ENCODE measurements at regions not wholly inside any gene's neighbourhood (a gene's known extent, or its start where the extent isn't known, plus 50 kb on each side); places are given as distances from the start of the nearest gene placed in this dataset.

DNA sequence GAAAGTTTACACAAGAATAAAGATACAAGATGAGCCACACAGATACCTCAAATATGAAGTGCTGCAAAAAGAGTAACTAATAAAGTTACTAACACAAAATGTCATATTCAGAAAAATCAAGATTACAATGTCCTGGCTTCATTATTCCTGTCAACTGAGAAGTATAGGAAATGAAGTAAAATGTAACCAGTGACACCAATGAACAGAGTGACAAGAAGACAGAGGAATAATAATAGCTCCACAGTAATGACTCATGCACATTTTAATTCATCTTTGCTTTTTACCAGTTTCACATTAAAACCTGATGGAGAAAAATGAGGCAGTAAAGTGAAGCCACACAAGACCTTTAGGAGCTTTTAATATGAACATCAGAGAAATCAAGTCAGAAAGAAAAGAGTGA lies 214.1 kb downstream of the ZBBX start:
- no peak for DNase-seq (ENCODE audit: extremely low spot score)
- POLR2A ChIA-PET: no interaction called here
- TF ChIP-seq LEF1 (IDR thresholded peaks at IDR 0.05; ENCODE audit: borderline replicate concordance): no peak
- TF ChIP-seq BHLHE40 (IDR thresholded peaks at IDR 0.05; ENCODE audit: borderline replicate concordance): no peak
- no peak for TF ChIP-seq ELF4 (IDR thresholded peaks at IDR 0.05)
- TF ChIP-seq SUZ12 (IDR thresholded peaks at IDR 0.05): no peak
- TF ChIP-seq PKNOX1 (IDR thresholded peaks at IDR 0.05): no peak
- TF ChIP-seq HDGF (IDR thresholded peaks at IDR 0.05; ENCODE audit: borderline replicate concordance): no peak
- TF ChIP-seq CTBP1 (IDR thresholded peaks at IDR 0.05; ENCODE audit: borderline replicate concordance): no peak
- TF ChIP-seq TARDBP (IDR thresholded peaks at IDR 0.05): no peak
- TF ChIP-seq SP1 (IDR thresholded peaks at IDR 0.05): no peak
- no peak for TF ChIP-seq FOXK2 (IDR thresholded peaks at IDR 0.05)
- no peak for TF ChIP-seq NFRKB (IDR thresholded peaks at IDR 0.05)
- TF ChIP-seq ZNF384 (IDR thresholded peaks at IDR 0.05): no peak
- TF ChIP-seq L3MBTL2 (conservative IDR thresholded peaks at IDR 0.05): no peak
- no peak for TF ChIP-seq ARNT (IDR thresholded peaks at IDR 0.05)
- no peak for TF ChIP-seq FOXM1 (IDR thresholded peaks at IDR 0.05; ENCODE audit: borderline replicate concordance)
- TF ChIP-seq FOXA1 (IDR thresholded peaks at IDR 0.05): no peak
- CTCF ChIA-PET: no interaction called here

GRCh38 chr3:167163580-167163979 lies 216.5 kb downstream of the ZBBX start:
- no peak for DNase-seq (ENCODE audit: extremely low spot score)
- ChIA-PET POLR2A (no interaction called here), CTCF (no interaction called here)
- no peak for TF ChIP-seq ELF4 (IDR thresholded peaks at IDR 0.05)
- TF ChIP-seq SUZ12 (IDR thresholded peaks at IDR 0.05): no peak
- no peak for TF ChIP-seq NFRKB (IDR thresholded peaks at IDR 0.05)

GRCh38 chr3:167162083-167162482 lies 218.0 kb downstream of the ZBBX start:
- ChIA-PET CTCF (no interaction called here), POLR2A (no interaction called here)
- no peak for DNase-seq (ENCODE audit: extremely low spot score)
- no peak for TF ChIP-seq PKNOX1 (IDR thresholded peaks at IDR 0.05)
- no peak for TF ChIP-seq NFRKB (IDR thresholded peaks at IDR 0.05)
- TF ChIP-seq SUZ12 (IDR thresholded peaks at IDR 0.05): no peak
- no peak for TF ChIP-seq FOXA1 (IDR thresholded peaks at IDR 0.05)
- TF ChIP-seq LEF1 (IDR thresholded peaks at IDR 0.05; ENCODE audit: borderline replicate concordance): no peak
- no peak for TF ChIP-seq CTBP1 (IDR thresholded peaks at IDR 0.05; ENCODE audit: borderline replicate concordance)
- no peak for TF ChIP-seq ELF4 (IDR thresholded peaks at IDR 0.05)
- no peak for TF ChIP-seq L3MBTL2 (conservative IDR thresholded peaks at IDR 0.05)
- TF ChIP-seq BHLHE40 (IDR thresholded peaks at IDR 0.05; ENCODE audit: borderline replicate concordance): no peak
- TF ChIP-seq ZNF384 (IDR thresholded peaks at IDR 0.05): no peak
- no peak for TF ChIP-seq SP1 (IDR thresholded peaks at IDR 0.05)

GRCh38 chr3:167160781-167161180 lies 219.3 kb downstream of the ZBBX start:
- ChIA-PET CTCF (no interaction called here), POLR2A (no interaction called here)
- TF ChIP-seq LEF1 (IDR thresholded peaks at IDR 0.05; ENCODE audit: borderline replicate concordance) (no peak), ELF4 (IDR thresholded peaks at IDR 0.05) (no peak), CTBP1 (IDR thresholded peaks at IDR 0.05; ENCODE audit: borderline replicate concordance) (no peak), ZNF384 (IDR thresholded peaks at IDR 0.05) (no peak), SP1 (IDR thresholded peaks at IDR 0.05) (no peak), L3MBTL2 (conservative IDR thresholded peaks at IDR 0.05) (no peak), NFRKB (IDR thresholded peaks at IDR 0.05) (no peak), FOXA1 (IDR thresholded peaks at IDR 0.05) (no peak), FOXM1 (IDR thresholded peaks at IDR 0.05; ENCODE audit: borderline replicate concordance) (no peak), HDGF (IDR thresholded peaks at IDR 0.05; ENCODE audit: borderline replicate concordance) (no peak), TARDBP (IDR thresholded peaks at IDR 0.05) (no peak), BHLHE40 (IDR thresholded peaks at IDR 0.05; ENCODE audit: borderline replicate concordance) (no peak), ARNT (IDR thresholded peaks at IDR 0.05) (no peak), PKNOX1 (IDR thresholded peaks at IDR 0.05) (no peak), SUZ12 (IDR thresholded peaks at IDR 0.05) (no peak), FOXK2 (IDR thresholded peaks at IDR 0.05) (no peak)
- DNase-seq (ENCODE audit: extremely low spot score): no peak

- TF ChIP-seq CTBP1 (IDR thresholded peaks at IDR 0.05; ENCODE audit: borderline replicate concordance) (no peak), FOXK2 (IDR thresholded peaks at IDR 0.05) (no peak), SUZ12 (IDR thresholded peaks at IDR 0.05) (no peak), ARNT (IDR thresholded peaks at IDR 0.05) (no peak), L3MBTL2 (conservative IDR thresholded peaks at IDR 0.05) (no peak), NFRKB (IDR thresholded peaks at IDR 0.05) (no peak), TARDBP (IDR thresholded peaks at IDR 0.05) (no peak), SP1 (IDR thresholded peaks at IDR 0.05) (no peak), LEF1 (IDR thresholded peaks at IDR 0.05; ENCODE audit: borderline replicate concordance) (no peak), FOXM1 (IDR thresholded peaks at IDR 0.05; ENCODE audit: borderline replicate concordance) (no peak), ZNF384 (IDR thresholded peaks at IDR 0.05) (no peak), PKNOX1 (IDR thresholded peaks at IDR 0.05) (no peak; the same call in 1 of the 2 replicates), BHLHE40 (IDR thresholded peaks at IDR 0.05; ENCODE audit: borderline replicate concordance) (no peak), HDGF (IDR thresholded peaks at IDR 0.05; ENCODE audit: borderline replicate concordance) (no peak), ELF4 (IDR thresholded peaks at IDR 0.05) (no peak), FOXA1 (IDR thresholded peaks at IDR 0.05) (no peak)
- POLR2A ChIA-PET: no interaction called here
- CTCF ChIA-PET: no interaction called here
- no peak for DNase-seq (ENCODE audit: extremely low spot score)
These were observed 228.5 kb downstream of the ZBBX start for GRCh38 chr3:167151636-167152035.

DNA sequence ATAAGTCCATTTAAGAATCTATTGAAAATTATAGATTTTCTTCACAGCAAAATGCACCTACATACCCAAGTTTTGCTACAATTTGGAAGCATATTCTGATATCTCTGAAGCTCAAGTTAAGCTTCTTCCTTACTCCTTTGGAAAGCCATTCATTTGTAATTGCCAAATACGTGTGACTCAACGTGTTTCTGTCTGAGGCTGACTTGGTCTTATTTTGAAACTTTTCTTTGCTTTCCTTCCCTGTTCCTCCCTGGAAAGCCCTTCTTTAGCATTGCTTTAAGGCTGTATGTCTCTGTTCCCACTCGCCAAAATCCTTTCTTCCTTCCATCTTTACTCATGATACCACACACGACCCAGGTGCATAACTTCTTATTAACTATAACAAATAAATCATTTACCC lies 232.0 kb downstream of the ZBBX start:
- POLR2A ChIA-PET: no interaction called here
- DNase-seq (ENCODE audit: extremely low spot score): no peak
- CTCF ChIA-PET: no interaction called here
- TF ChIP-seq ARNT (IDR thresholded peaks at IDR 0.05): no peak
- TF ChIP-seq L3MBTL2 (conservative IDR thresholded peaks at IDR 0.05): no peak
- TF ChIP-seq SP1 (IDR thresholded peaks at IDR 0.05): no peak
- TF ChIP-seq HDGF (IDR thresholded peaks at IDR 0.05; ENCODE audit: borderline replicate concordance): no peak
- TF ChIP-seq FOXM1 (IDR thresholded peaks at IDR 0.05; ENCODE audit: borderline replicate concordance): no peak
- no peak for TF ChIP-seq ELF4 (IDR thresholded peaks at IDR 0.05)
- TF ChIP-seq BHLHE40 (IDR thresholded peaks at IDR 0.05; ENCODE audit: borderline replicate concordance): no peak
- no peak for TF ChIP-seq NFRKB (IDR thresholded peaks at IDR 0.05)
- TF ChIP-seq TARDBP (IDR thresholded peaks at IDR 0.05): no peak
